ENCODE measurements at regions not wholly inside any gene's neighbourhood (a gene's known extent, or its start where the extent isn't known, plus 50 kb on each side); places are given as distances from the start of the nearest gene placed in this dataset.

DNA sequence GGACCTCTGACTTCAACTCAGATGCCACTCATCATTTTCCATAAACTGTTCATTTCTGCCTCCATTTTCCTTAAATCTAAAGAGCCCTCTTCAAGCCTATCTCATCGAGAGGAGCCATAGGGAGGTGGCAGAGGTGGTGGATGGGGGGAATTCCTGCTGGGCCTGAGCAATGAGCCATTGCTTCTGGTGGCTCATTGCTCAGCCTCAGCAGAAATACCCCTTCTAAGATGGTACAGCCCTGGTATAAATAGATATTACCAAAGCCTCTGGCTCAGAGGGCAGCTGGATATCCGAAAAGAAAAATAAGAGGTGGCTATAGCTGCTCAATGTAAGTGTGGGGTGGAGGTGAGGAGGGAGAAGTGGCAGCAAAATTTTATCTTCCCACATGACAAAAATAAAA lies 313.5 kb downstream of the CAAP1 start:
- TF ChIP-seq, protein P1, sequence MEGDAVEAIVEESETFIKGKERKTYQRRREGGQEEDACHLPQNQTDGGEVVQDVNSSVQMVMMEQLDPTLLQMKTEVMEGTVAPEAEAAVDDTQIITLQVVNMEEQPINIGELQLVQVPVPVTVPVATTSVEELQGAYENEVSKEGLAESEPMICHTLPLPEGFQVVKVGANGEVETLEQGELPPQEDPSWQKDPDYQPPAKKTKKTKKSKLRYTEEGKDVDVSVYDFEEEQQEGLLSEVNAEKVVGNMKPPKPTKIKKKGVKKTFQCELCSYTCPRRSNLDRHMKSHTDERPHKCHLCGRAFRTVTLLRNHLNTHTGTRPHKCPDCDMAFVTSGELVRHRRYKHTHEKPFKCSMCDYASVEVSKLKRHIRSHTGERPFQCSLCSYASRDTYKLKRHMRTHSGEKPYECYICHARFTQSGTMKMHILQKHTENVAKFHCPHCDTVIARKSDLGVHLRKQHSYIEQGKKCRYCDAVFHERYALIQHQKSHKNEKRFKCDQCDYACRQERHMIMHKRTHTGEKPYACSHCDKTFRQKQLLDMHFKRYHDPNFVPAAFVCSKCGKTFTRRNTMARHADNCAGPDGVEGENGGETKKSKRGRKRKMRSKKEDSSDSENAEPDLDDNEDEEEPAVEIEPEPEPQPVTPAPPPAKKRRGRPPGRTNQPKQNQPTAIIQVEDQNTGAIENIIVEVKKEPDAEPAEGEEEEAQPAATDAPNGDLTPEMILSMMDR (IDR thresholded peaks at IDR 0.05; ENCODE audit: borderline replicate concordance, insufficient read depth, low read depth, low read length) = no peak
- H3K4me3 ChIP-seq (ENCODE audit: low read depth, low read length) = no peak overlapping the region

DNA sequence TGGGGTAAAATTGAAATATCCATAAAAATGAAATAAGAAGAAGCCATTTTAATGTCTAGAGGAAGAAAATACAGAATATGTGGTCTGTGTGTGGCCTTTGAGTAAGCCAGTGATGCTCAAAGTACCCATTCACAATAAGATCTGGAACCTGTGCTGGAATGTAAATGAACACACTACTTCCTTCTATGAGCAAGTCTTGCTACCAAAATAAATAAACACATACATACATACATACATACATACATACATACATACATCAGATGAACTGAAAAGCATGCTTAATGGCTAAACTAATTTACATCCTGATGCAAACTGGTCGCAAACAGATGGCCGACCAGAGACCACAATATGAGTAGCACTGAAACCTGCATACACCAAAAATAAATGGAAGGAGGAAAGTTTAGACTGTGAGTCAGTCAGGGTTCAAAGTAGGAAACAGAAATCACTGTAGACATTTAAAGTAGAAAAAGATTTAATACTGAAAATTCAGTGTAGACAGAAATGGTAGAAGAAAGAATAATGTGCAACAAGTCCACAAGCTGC lies 317.6 kb downstream of the CAAP1 start:
- no peak overlapping the region for H3K4me3 ChIP-seq (ENCODE audit: low read depth, low read length)
- TF ChIP-seq, protein P1 (IDR thresholded peaks at IDR 0.05; ENCODE audit: borderline replicate concordance, insufficient read depth, low read depth, low read length) = no peak

DNA sequence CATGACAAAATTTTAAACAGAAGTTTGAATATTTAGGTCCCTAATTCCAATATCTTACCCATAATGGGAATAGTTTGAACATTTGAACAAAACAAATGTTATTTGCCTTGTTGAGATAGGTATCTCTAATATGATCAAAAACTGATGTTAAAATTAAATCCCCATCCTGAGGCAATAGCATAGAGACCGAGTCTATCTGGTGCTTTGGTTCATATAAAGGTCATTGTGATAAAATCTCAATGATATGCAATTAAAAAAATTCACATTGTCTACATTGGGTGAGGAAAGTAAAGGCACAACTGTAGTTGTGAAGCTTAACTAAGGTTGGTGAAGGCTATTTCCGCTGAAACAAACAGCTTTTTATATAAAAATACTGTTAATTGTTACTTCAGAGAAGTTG lies 318.3 kb downstream of the CAAP1 start:
- TF ChIP-seq, protein P1 (IDR thresholded peaks at IDR 0.05; ENCODE audit: borderline replicate concordance, insufficient read depth, low read depth, low read length) = no peak
- no peak overlapping the region for H3K4me3 ChIP-seq (ENCODE audit: low read depth, low read length)

DNA sequence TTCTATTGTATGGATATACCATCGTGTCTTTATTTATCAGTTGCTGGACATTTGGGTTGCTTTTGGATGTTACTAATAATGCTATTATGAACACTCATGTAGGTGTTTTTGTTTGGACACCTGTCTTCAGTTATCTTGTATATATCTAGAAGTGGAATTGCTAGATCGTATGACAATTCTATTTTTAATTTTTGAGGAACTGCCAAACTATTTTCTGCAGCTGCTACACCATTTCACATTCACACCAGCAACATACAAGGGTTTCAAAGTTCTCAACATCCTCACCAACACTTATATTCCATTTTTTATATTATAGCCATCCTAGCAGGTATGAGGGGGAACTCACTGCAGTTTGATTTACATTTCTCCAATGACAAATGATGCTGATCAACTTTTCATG lies 324.6 kb downstream of the CAAP1 start:
- H3K4me3 ChIP-seq (ENCODE audit: low read depth, low read length) = no peak overlapping the region
- TF ChIP-seq, protein P1 (IDR thresholded peaks at IDR 0.05; ENCODE audit: borderline replicate concordance, insufficient read depth, low read depth, low read length) = no peak

DNA sequence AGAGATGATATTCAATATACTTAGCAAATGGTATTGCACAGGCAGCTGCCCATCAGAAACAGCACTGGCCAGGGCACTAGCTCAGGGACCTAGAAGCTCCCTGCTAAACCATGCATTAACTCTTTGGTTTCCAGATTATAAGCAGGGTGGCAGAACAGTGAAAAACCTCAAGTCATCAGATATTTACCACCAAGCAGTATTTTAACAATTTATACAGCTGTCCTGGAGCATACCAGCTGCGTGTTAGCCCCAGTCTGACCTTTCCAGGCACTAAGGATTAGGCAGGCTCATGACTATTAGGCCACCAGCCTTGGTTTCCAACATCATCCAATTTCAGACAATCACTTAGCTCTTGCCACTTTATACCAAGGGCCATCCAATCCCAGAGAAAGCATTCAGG lies 326.5 kb downstream of the CAAP1 start:
- TF ChIP-seq, protein P1 (IDR thresholded peaks at IDR 0.05; ENCODE audit: borderline replicate concordance, insufficient read depth, low read depth, low read length) = no peak
- no peak overlapping the region for H3K4me3 ChIP-seq (ENCODE audit: low read depth, low read length)

DNA sequence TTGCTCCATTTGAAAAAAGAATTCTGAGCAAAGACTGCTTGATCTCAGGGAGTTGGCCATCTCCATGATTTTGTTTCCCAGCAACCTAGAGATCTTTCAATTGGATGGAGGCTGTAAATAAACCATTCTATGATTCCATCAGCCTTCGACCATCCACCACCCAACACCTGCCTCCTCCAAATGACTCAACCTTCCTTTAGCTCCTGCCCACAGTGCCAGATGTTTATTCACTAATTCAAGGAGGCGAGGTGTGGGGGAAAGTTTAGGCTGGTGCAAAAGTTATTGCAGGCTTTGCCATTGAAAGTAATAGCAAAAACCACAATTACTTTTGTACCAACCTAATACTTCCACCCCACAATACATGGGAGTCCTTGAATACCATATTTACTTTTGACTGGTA lies 327.5 kb downstream of the CAAP1 start:
- H3K4me3 ChIP-seq (ENCODE audit: low read depth, low read length) = no peak overlapping the region

DNA sequence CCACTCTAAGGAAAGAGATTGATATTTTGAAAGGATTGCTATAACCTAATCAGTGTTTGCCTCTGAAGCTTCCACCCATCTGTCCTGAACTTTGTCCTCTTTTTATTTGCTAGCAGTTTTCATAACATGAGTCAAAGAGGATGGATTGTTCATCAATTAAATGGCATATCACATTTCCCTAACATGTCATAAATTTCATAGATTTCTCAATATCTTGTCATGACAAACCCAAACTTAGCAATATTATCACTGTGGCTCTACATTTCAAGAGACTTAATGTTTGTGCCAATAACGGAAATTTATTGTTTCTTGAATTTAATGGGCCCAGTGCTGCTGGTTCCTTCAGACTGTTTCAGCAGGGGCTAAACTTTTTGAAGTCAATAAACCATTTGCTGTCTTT lies 330.3 kb downstream of the CAAP1 start:
- no peak overlapping the region for H3K4me3 ChIP-seq (ENCODE audit: low read depth, low read length)
- TF ChIP-seq, protein P1 (IDR thresholded peaks at IDR 0.05; ENCODE audit: borderline replicate concordance, insufficient read depth, low read depth, low read length) = no peak

More for the DNA sequence above, 327.5 kb downstream of the CAAP1 start:
- TF ChIP-seq, protein P1 (IDR thresholded peaks at IDR 0.05; ENCODE audit: borderline replicate concordance, insufficient read depth, low read depth, low read length) = no peak

Data from GM12875 (cell line).